Astrocyte of the hippocampus (primary cell): ENCODE measurements at regions not wholly inside any gene's neighbourhood (a gene's known extent, or its start where the extent isn't known, plus 50 kb on each side); places are given as distances from the start of the nearest gene placed in this dataset.
"Not testable (repeated sequence)": the region's sequence is repeated elsewhere in the genome, so short reads cannot be mapped to it uniquely, and the experiment has no call there.

Experiments used
- DNase-seq: peaks from one replicate; pipeline ENCODE4 v3.0.0; 2011; ENCODE audit warnings: low read depth, low spot score

DNA sequence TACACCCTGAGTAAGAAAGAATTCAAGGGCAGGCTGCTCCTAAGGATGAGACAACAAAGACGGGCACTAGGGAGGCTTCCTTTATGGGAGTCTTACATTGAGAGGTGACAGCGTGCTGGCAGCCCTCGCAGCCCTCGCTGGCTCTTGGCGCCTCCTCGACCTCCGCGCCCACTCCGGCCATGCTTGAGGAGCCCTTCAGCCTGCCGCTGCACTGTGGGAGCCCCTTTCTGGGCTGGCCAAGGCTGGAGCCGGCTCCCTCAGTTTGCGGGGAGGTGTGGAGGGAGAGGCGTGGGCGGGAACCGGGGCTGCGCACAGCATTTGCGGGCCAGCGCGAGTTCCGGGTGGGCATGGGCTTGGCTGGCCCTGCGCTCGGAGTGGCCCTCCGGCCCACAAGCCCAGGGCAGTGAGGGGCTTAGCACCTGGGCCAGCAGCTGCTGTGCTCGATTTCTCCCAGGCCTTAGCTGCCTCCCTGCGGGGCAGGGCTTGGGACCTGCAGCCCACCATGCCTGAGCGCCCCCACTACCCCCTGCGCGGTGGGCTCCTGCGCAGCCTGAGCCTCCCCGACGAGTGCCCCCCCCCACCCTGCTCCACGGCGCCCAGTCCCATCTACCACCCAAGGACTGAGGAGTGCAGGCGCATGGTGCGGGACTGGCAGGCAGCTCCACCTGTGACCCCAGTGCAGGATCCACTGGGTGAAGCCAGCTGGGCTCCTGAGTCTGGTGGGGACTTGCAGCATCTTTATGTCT is 75.3 kb downstream of the BARX1 start:
- DNase-seq = not testable (repeated sequence)

DNA sequence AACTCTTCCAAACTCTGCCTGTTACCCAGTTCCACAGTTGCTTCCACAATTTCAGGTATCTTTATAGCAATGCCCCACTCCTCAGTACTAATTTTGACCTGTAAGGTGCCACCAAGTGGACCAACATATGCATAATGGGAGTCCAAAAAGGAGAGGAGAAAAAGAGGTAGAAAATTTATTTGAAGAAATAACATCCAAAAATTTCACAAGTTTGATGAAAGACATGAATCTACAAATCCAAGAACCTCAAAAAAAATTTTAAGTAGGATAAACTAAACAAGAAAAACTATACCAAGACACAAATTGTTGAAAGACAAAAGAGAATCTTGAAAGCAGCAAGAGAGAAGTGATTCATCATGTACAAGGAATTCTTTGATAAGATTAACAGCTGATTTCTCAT is 79.8 kb downstream of the BARX1 start:
- no peak for DNase-seq

DNA sequence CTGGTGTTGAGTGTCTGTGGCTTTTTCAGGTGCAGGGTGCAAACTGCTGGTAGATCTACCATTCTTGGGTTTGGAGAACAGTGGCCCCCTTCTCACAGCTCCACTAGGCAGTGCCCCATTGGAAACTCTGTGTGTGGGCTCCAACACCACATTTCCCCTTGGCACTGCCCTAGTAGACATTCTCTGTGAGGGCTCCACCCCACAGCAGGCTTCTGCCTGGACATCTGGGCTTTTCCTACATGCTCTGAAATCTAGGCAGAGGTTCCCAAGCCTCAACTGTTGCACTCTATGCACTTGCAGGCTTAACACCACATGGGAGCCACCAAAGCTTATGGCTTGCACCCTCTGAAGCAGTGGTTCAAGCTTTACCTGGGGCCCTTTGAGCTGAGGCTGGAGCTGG is 80.9 kb downstream of the BARX1 start:
- DNase-seq = no peak

DNA sequence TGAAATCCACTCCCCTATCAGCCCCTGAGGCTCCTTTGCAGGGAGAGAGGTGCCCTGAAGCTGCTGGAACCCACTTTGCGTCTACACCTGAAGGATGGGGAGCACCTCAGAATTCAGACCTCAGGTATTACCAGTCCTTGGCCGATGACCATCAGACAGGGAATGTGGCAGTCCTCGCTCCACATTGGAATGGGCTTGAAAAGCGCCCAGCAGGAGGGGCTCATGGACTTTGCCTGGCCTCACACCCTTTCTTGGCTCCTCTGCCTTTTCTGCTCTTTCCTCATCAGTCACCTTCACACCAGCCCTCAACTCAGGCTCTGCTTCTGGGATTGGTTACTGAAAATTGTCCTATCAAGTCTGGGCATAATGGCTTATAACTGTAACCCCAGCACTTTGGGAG is 83.9 kb downstream of the BARX1 start:
- no peak for DNase-seq

GRCh38 chr9:93869863-93870262 is 85.3 kb downstream of the BARX1 start:
- DNase-seq = no peak

- no peak for DNase-seq
Observed at GRCh38 chr9:93869088-93869487, 86.1 kb downstream of the BARX1 start.

DNA sequence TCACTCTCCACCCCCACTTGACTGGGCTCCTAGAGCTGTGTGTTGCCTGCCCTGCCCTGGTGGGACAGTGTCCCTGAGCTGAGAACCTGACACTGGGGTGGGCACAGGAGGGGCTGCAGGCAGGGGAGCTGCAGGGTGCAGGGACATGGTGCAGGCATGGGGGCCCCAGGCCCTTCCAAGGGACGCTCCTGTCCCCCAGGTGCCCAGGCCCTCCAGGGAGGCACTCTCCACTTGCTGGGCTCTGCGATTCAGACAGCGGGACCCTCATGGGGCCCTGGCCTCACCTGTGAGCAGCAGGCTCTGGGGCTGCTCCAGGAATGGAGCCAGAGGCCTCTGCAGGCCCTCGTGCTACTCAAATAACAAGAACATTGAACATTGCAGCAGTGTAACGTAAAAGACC is 89.4 kb downstream of the BARX1 start:
- no peak for DNase-seq

- no peak for DNase-seq
Observed at GRCh38 chr9:93865245-93865644, 89.9 kb downstream of the BARX1 start.

- DNase-seq = no peak
Observed at GRCh38 chr9:93864840-93865239, 90.3 kb downstream of the BARX1 start.

- DNase-seq = no peak
Observed at GRCh38 chr9:93864032-93864431, 91.1 kb downstream of the BARX1 start.

DNA sequence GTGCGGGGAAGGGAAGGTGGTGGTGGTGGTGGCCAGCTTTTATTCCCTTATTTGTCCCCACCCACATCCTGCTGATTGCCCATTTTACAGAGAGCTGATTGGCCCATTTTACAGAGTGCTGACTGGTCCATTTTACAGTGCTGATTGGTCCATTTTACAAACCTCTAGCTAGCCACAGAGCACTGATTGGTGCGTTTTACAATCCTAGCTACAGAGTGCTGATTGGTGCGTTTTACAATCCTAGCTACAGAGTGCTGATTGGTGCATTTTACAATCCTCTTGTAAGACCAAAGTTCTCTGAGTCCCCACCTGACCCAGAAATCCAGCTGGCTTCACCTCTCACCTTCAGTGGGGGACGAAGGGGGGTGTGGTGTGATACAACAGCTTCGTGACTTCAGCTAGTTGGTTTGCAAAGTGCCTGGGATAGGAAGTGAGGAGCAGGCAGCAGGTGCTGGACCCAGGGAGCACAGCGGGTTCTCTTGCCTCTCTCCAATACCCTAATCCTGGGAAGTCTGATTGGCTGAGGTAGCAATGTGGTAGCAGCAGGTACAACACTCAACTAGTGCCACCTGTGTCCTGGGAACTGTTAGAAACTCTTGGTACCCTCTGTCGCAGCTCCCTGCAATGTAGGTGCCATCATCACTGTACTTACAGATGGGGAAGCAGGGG is 92.1 kb downstream of the BARX1 start:
- no peak for DNase-seq

DNA sequence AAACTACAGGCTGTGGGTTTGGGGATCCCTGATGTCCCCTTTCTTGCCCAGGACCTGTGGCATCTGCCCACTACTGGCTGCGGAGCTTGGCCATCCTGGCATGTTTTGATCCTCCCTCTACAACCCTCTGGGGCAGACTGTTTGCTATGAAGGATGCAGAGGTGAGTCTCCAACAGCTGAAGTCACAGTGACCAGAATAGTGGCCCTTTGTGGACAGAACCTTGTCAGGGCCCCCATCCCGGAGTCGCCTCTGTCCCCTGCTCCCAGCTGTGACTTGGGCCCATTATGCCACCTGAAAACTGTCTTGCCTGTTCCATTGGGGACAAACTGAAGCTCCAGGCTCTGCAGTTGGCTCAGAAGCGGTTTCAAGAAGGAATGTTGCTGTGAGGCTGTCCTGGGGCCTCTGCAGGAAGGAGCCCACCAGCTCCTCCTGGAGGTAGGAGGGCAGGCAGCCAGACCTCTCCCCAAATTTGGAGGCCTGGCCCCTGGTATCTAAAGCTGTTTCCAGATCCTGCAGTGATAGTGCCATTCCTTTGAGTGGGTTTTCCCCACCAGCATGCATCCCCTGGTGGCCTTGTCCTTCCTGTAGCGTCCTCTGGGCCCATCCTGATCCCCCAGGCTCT is 93.3 kb downstream of the BARX1 start:
- no peak for DNase-seq

DNA sequence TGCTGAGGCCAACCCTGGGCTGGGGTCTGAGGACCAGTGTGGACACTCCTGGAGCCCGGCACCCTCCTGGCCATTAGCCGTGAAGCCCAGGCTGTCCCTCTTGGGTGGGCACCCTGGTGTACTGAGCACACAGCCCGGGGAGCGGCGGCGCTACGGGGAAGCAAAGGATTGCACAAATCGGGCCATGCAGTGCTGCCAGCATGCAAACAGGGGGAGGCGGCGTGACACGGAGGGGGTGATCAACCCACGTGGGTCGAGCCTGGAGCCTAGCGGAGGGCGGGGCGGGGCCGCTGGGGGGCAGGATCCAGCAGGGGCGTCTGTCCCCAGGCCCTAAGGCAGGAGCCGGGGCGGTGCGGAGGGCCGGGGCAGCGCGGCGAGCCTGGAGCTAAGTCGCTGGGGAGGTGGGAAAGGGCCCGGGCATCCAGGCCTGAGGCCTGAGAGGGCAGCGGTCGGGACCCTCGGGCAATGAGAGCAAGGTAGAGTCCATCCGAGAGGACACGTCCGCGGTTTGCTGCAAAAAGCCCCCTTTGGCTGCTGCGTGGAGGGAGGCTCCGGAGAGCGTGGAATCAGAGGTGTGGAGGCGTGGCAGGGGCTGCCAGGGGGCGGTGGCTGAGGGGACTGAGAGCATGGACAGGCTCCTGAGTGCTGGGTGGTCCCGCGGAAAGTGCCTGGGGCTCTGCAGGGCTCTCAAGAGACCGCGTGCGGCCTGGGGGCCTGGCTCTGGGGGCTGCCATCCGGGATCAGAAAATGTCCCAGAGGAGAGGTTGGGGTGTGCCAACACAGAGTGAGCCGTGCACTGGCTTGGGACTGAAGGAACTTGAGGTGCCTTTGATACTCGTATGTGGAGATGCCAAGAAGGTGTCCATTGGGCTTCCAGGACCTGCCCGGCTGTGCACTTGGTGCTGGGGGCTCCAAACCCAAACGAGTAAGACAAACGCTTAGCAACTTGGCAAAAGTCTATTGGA is 94.2 kb downstream of the BARX1 start:
- no peak for DNase-seq

DNA sequence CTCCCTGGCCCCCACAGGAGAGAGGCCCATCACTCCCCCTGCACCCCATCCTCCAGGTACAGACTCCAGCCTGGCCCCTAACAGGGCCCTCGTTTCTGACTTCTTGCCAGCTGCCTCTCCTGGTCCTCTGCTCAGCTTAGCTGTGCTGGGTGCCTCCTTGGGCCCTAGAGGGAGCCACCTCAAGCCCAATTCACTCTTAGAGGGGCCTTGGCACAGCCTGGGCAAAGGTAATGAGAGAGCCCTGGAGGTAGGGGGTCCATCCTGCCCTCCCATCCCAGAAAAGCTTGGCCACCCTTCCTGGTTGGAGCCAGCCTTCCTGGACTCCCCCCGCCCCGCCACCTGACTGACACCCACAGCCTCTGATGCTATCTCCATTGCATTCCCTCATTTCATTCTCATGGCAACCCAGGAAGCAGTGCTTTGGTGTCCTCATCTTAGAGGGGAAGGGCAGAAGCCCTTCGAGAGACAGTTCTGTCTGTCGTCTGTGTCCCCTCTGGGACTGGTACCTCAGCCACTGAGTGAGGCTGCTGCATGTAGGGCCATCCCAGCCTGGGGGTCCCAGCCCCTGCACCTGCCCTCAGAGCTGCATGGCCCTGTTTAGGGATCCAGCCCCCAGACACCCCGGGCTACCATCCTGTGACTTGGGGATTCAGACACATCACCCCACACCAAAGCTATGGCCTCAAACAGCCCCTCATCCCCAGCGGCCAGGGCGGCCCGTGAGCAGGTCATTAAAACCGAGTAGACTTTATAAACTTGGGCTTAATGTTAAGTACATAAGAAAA is 95.5 kb downstream of the BARX1 start:
- no peak for DNase-seq

DNA sequence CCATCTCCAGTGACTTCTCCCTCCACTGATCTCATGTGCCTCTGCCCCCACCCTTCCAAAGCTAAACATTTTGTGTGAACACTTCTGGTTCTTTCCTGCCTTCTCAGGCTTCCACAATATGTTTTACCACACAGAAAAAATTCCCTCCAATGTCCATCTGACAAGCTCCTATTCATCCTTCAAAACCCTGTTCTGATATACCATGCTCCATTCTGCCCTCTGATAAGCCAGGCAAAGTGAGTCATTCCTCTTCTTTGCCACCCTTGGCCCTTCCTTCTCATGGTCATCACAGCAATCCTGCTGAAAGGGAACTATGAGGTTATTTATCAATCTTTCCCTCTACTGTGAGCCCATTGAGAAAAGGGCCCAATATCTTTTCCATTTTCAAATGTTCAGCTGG is 97.6 kb downstream of the BARX1 start:
- DNase-seq = no peak

DNA sequence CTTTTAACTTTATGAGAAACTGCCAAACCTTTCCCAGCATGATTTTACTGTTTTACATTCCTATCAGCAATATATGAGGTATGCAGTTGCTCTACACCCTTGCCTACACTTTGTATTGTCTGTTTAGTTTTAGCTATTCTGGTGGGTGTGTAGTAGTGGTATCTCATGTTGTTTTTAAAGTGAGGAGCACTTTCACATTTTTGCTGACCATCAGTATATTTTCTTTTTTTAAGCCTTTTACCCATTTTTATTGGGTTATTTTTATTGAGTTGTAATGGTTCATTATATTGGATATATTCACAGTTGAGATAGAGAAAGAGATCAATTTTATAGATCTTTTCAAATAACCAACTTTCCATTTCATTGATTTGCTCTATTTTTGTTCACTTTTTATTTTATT is 102.4 kb downstream of the BARX1 start:
- no peak for DNase-seq

- DNase-seq = no peak
Observed at GRCh38 chr9:93846349-93846748, 108.8 kb downstream of the BARX1 start.

- no peak for DNase-seq
Observed at GRCh38 chr9:93843396-93843795, 111.8 kb downstream of the BARX1 start.

DNA sequence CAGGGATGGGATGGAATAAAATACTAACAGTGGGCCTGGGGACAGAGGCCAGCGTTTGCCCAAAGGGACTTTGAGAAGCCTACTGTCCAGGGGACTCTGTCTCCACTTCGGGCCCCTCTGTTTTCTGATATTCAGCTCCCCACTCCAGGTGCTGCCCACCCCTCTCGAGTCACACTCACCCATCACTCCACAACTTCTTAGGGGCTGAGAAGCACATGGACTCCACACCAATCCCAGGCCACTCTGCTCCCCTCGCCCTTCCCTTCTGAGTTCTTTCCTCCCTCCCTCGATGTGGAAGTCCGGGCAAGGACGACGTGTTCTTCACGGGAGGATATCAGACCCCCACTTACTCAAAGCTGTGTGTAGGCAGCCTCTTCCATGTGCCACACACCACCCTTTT is 124.5 kb downstream of the BARX1 start:
- no peak for DNase-seq

GRCh38 chr9:93830012-93830596 is 125.1 kb downstream of the BARX1 start:
- DNase-seq = no peak
